Smooth muscle cell (in vitro differentiated cells): ENCODE measurements at regions not wholly inside any gene's neighbourhood (a gene's known extent, or its start where the extent isn't known, plus 50 kb on each side); places are given as distances from the start of the nearest gene placed in this dataset.

Experiments
- DNase-seq: peaks from one replicate; lab custom pipeline; 2025; ENCODE audit not compliant: unreplicated experiment; lab: John Stamatoyannopoulos, UW
- H2AFZ ChIP-seq: fragments of 200-600 bp; sonication (generic); 2 replicates; pipeline ENCODE4 v1.6.0; 2016; ENCODE audit warnings: antibody characterized with exemption, low read depth, mild to moderate bottlenecking
- H3F3A ChIP-seq: fragments of 200-600 bp; sonication (generic); 2 replicates; pipeline ENCODE4 v1.6.0; 2017; ENCODE audit warnings: antibody characterized with exemption, low read depth
- H3K27ac ChIP-seq: fragments of 200-600 bp; sonication (generic); 2 replicates; pipeline ENCODE4 v1.5.1; 2016; ENCODE audit warnings: low read depth, mild to moderate bottlenecking
- H3K27me3 ChIP-seq: fragments of 200-600 bp; sonication (generic); 2 replicates; pipeline ENCODE4 v1.6.1; 2016; ENCODE audit warnings: low read depth, mild to moderate bottlenecking
- H3K36me3 ChIP-seq: fragments of 200-600 bp; sonication (generic); 2 replicates; pipeline ENCODE4 v1.5.1; 2016; ENCODE audit warnings: low read depth
- H3K4me1 ChIP-seq: fragments of 200-600 bp; sonication (generic); 2 replicates; pipeline ENCODE4 v1.5.1; 2016; ENCODE audit warnings: low read depth
- H3K4me2 ChIP-seq: fragments of 200-600 bp; sonication (generic); 2 replicates; pipeline ENCODE4 v1.6.0; 2016; ENCODE audit warnings: mild to moderate bottlenecking
- H3K4me3 ChIP-seq: fragments of 200-600 bp; sonication (generic); 2 replicates; pipeline ENCODE4 v1.5.1; 2016; ENCODE audit warnings: mild to moderate bottlenecking
- H3K79me2 ChIP-seq: fragments of 200-600 bp; sonication (generic); 2 replicates; pipeline ENCODE4 v1.6.0; 2016; ENCODE audit warnings: low read depth, mild to moderate bottlenecking
- H3K9ac ChIP-seq: fragments of 200-600 bp; sonication (generic); 2 replicates; pipeline ENCODE4 v1.6.0; 2016; ENCODE audit warnings: low read depth
- H3K9me3 ChIP-seq: fragments of 200-600 bp; sonication (generic); replicated peaks from 2 replicates; pipeline ENCODE4 v1.5.1; 2016; ENCODE audit warnings: low read depth
- H4K20me1 ChIP-seq: fragments of 200-600 bp; sonication (generic); 2 replicates; pipeline ENCODE4 v1.6.0; 2016; ENCODE audit warnings: low read depth
- CTCF ChIP-seq: fragments of 200-600 bp; sonication (generic); IDR thresholded peaks from 2 replicates; pipeline ENCODE4 v1.5.1; 2017; ENCODE audit warnings: borderline replicate concordance, mild to moderate bottlenecking, antibody characterized with exemption; ENCODE audit not compliant: insufficient read depth, poor library complexity, severe bottlenecking
- WGBS: methylation state at CpG from one replicate; pipeline ENCODE4 v1.1.7; 2016; ENCODE audit warnings: low lambda C conversion rate; 5-methylcytosine and 5-hydroxymethylcytosine counted together

DNA sequence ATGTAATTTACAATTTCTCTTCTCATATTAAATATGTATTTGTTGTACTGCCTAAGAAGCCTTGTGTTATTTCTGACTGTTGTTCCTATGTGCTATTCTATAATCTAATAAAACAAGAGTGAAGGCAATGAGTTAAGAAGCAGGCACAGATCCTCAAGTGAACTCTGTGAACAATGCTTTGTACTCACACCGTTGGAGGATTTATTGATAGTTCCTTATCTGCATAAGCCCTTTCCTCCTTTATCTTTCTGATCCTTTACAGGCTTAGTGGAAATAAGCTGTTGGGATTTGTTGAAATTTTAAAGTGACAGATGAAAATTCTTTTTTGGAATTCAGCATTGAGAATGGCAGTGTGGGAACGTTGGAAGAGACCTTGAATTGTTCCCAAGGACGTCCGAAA is 329.6 kb upstream of the NPVF start:
- Histone ChIP-seq H3K4me1 (no peaks in the 10 kb centered on the region), H3K9ac (no peak overlapping the region), H3K4me3 (no peak overlapping the region), H3K4me2 (no peak overlapping the region), H3K27me3 (peaks cover 37% of the 10 kb centered on the region), H3F3A (no peaks in the 10 kb centered on the region), H3K27ac (no peak overlapping the region), H3K9me3 (peaks cover 5% of the 10 kb centered on the region), H2AFZ (no peak overlapping the region), H3K36me3 (no peaks in the 10 kb centered on the region), H4K20me1 (no peaks in the 10 kb centered on the region), H3K79me2 (no peaks in the 10 kb centered on the region)
- 71% methylated on average over 4 of the region's 4 CpGs for WGBS
- no peak for TF ChIP-seq CTCF
- no peak for DNase-seq

DNA sequence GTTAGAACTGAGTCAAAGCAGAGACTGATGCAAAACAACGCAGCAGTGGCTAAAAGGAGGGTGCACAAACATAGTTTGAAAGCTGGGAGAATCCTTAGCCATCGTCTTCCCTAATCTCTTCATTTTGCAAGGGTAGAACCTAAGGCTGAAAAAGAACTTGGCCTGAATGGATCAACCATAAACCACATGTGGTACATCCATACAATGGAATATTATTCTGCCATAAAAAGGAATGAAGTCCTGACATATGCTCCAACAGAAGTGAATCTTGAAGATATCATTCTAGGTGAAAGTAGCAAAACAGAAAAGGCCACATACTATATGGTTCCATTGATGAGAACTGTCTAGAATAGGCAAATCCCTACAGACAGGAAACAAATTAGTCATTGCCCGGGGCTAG is 330.3 kb upstream of the NPVF start:
- H3K79me2 ChIP-seq, result no peaks in the 10 kb centered on the region
- no peaks in the 10 kb centered on the region for H3K4me1 ChIP-seq
- no peak overlapping the region for H3K27ac ChIP-seq
- peaks cover 37% of the 10 kb centered on the region for H3K27me3 ChIP-seq
- WGBS, result 89% methylated on average over 3 of the region's 3 CpGs
- no peak overlapping the region for H2AFZ ChIP-seq
- no peaks in the 10 kb centered on the region for H4K20me1 ChIP-seq
- no peak overlapping the region for H3K9ac ChIP-seq
- H3K4me3 ChIP-seq, result no peak overlapping the region
- no peak for DNase-seq
- H3K4me2 ChIP-seq, result no peak overlapping the region
- H3K36me3 ChIP-seq, result no peaks in the 10 kb centered on the region
- H3K9me3 ChIP-seq, result peaks cover 5% of the 10 kb centered on the region
- TF ChIP-seq CTCF, result no peak
- no peaks in the 10 kb centered on the region for H3F3A ChIP-seq

- Histone ChIP-seq H3K4me2 (no peak overlapping the region), H3K79me2 (no peaks in the 10 kb centered on the region), H3K36me3 (no peaks in the 10 kb centered on the region), H3K27me3 (peaks cover 37% of the 10 kb centered on the region), H3K4me3 (no peak overlapping the region), H4K20me1 (no peaks in the 10 kb centered on the region), H3K9me3 (peaks cover 5% of the 10 kb centered on the region), H3K4me1 (no peaks in the 10 kb centered on the region), H2AFZ (no peak overlapping the region), H3K27ac (no peak overlapping the region), H3K9ac (no peak overlapping the region), H3F3A (no peaks in the 10 kb centered on the region)
- DNase-seq, result no peak
- TF ChIP-seq CTCF, result no peak
- 78% methylated on average over 16 of the region's 16 CpGs for WGBS
Measured at GRCh38 chr7:25559581-25560367, 331.5 kb upstream of the NPVF start.

DNA sequence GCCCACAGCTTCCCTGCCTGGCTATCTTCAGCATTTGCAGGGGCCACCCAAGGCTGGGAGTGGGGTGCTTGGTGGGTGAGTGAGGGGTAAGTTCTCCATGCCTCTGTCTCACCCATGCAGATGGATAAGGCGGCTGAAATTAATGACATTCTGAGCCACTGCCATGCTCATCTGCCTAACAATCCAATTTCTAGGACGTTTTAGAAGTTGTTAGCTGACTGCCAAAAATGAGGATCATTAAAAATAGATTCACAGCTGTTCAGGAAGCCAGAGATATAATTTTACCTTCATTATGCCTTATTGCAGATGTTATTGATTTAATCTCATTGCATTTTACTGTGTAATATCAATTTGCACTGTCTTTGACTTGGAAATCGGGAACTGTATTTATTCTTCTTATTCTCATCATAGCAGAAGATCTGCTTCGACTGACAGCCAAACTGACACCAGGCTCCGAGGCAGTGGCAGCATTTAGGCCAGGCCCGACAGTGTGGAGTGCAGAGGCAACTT is 334.4 kb upstream of the NPVF start:
- Histone ChIP-seq H3K9me3 (peaks cover 5% of the 10 kb centered on the region), H3K27me3 (peaks cover 33% of the 10 kb centered on the region), H3K36me3 (no peaks in the 10 kb centered on the region), H2AFZ (no peak overlapping the region), H3K79me2 (no peaks in the 10 kb centered on the region), H4K20me1 (no peaks in the 10 kb centered on the region), H3F3A (no peaks in the 10 kb centered on the region), H3K27ac (no peak overlapping the region), H3K4me2 (no peak overlapping the region), H3K4me1 (no peaks in the 10 kb centered on the region), H3K4me3 (no peak overlapping the region), H3K9ac (no peak overlapping the region)
- 87% methylated on average over 6 of the region's 6 CpGs for WGBS
- no peak for TF ChIP-seq CTCF
- DNase-seq, result no peak
